Cerebellar cortex (tissue), 1 donor: ENCODE measurements at regions not wholly inside any gene's neighbourhood (a gene's known extent, or its start where the extent isn't known, plus 50 kb on each side); places are given as distances from the start of the nearest gene placed in this dataset.

ENCODE experiments used
- DNase-seq: peaks from one replicate; pipeline ENCODE4 v3.0.0-alpha.2; 2015; ENCODE audit warnings: low spot score

DNA sequence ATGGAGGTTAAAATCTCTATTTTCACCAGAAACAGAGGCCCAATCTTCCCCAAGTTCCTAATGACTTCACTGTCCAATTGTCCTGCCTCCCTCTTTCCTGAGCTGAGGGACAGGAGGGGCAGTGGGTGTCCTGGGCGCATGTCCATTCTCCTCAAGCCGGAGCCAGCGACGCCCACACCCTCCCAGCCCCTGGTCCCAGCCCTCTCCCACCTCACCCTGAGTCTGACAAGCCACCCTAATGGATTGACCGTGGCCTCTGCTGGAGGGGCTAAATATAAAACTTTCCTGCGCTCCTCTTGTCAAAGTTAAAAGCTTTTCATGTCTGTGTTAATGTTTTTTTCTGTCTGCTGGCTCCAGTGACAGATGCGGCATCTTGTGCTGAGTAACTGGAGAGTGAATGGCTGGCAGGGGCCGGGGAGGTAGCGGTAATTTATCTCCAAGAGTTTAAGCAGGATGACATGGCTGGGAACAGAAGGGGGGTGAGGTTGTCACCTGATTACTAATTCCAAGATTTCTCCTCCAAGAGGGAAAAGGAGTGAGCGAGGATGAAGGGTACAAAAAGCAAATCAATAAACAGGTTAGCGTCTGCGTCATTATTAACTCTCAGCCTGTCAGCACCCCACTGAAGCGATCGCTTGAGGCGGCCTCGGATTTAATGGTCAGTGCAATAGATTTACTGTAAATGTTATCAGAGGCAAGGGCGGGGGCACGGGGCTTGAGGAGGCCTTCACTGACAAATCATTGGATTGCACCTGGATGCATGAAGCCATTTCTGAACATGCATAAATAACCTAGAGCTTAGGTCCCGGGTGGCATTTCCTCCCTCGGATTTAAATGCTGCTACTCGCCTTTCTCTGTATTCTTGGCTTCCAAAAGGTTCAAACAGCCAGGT lies 118.1 kb upstream of the MAFB start:
- no peak for DNase-seq

DNA sequence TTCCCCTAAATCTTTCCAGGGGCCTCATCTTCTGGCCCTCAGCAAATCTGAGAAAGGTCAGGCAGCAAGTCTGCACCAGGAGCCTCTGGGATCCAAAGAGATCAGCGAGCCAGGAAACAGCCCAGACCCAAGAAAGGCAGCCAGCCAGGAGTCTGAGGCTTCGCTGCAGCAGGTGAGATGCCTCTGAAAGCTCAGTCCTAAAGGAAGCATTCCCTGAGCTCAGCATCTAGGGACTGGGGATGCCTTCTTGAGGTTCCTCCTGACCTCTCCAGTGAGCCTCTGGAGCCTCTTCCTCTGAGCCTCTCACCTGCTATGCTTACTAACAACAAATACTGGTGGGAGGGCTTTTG lies 118.8 kb upstream of the MAFB start:
- DNase-seq, result no peak

DNA sequence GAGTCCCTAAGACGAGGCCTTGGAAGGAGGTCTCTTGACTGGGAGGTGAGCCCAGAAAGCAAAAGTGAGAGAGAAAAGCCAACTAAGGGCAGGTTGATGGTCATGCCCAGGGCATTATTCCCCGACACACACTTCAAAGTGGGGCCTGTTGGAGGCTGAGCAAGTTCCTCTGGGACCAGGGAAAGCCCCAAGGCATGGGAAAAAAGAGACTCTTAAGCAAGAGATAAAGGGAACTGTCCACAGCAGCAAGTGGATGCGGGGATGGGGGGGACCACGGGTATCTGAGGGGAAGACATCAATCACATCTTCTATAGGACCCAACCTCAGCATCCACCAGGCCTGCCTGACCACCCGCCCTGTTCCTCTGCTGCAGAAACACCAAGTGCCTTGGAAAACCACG lies 119.9 kb upstream of the MAFB start:
- no peak for DNase-seq

DNA sequence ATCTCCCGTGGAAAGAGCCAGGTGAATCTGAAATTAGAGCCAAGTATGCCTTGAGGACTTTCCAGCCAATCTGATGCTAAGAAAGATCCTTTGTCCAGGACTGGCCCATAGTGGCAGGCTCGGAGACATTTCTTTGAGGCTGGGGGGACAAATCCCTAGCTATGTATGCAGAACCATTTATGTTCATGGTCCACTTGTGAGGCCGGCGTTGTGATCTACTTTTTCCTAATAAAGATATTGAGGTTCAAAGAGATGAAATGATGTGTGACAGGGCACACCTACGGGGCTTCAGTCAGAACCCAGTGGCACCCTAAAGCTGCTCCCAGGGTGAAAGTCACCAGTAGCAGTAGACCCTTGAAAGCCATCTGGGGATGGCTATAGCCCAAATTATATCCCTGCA lies 120.3 kb upstream of the MAFB start:
- DNase-seq, result no peak

DNA sequence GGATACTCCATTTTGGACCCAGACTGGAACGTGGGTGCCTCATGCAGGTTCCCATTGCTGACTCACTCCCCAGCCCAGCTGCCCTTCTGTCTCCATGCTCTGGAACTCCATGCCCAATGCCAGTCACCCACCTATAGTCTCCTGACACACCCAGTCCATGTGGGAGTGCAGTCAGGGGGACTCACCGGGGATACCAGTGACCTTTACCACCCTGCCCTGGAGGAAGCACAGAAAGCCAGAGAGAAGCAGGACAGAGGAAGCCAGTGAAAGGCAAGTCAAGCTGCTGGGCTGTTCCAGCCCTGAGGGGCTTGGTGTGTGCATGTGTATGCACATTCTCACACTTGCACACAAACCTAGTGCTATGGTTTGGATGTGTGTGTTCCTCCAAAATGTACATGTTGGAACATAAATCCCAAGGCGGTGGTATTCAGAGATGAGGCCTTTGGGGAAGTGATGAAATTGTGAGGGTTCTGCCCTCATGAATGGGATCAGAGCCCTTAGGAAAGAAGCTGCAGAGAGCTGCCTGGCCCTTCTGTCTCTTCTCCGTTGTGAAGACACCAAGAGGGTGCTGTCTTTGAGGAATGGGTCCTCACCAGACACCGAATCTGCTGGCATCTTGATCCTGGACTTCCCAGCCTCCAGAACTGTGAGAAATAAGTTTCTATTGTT lies 121.4 kb upstream of the MAFB start:
- no peak for DNase-seq

DNA sequence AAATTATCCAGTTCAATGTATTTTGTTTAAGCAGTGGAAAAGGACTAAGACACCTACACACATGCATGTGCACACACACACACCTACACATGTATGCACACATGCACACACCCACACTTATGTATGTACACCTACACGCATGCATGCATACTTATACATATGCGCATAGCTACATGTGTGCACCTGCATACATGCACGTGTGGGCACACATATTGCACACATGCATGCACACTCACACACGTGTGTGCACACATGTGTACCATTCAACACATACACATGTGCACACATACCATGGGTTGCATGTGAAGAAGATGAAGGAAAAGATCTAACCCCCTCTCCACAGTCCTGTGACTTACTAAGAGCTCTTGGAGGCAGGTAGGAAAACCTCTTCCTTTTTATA lies 122.0 kb upstream of the MAFB start:
- no peak for DNase-seq

DNA sequence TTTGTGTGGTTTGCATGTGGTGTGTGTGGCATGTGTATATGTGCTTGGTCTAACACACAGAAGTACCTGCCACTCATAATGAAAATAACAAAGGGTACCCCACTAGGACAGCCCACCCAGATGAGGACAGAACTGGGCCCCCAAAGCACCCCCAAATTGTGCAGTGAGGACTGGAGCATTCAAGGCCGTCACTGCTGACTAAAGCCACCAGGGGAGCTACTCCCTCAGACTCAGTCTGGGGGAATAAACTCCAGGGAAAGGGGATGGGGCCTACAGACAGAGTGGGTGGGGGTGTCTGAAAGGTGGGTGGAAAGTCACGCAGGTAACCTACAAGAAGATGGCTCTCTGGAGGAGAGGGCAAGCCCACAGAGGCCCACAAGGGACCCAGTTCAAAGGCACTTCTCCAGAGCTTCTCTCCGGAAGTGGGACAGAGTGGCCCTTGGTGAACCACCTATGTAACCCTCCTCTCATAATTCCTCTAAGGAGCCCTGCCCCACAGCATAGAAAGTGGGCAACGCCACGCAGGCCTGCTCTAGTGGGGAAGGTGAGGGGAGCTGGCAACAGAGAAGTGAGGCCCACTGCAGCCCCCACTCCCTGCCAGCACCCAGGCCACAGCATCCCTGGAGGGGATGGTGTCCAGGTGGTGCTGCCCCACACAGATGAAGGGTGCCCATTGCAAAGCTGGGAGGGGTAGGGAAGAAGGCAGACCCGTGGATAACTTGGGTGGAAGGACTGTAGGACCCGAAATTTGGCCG lies 122.8 kb upstream of the MAFB start:
- no peak for DNase-seq

DNA sequence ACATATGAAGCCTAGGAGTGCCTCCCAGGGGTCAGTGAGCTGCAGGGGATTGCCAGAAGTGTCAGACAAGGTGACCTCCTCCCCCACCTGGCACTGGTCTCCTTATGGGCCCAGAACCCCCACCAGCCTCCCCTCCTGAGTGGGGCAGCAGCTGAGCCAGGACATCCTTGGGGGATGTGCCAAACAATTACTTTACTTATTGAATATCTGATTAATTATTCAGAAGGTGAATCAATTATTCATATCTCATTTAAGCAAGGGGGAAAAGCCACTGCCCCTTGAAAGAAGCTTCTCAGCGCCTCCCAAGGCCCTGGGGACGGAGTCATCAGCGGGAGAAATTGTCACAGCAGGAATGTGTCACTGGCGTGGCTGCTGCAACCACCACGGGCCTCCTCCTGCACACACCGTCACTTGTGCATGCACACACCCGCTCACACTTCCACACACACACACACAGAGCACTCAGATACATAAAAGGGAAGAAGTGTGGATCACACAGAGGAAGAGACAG lies 123.4 kb upstream of the MAFB start:
- no peak for DNase-seq

DNA sequence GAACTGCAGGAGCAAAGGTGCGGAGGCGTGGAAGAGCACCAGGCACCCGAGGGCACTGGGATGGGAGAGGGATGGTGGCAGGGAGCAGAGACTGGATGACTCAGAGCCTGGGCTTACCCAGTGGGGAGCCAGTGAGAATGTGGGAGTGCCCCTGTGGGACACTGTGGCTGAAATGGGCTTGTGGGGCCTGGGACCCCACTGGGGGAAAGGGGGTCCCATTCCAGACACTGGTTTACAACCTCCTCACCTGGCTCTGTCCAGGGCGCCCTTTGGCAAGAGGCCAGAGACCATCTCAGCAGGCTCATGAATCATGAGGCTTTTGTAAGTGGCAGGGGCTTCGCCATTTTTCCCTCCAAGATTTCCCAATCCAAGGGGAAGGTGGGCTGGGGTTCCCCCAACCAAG lies 124.0 kb upstream of the MAFB start:
- no peak for DNase-seq

DNA sequence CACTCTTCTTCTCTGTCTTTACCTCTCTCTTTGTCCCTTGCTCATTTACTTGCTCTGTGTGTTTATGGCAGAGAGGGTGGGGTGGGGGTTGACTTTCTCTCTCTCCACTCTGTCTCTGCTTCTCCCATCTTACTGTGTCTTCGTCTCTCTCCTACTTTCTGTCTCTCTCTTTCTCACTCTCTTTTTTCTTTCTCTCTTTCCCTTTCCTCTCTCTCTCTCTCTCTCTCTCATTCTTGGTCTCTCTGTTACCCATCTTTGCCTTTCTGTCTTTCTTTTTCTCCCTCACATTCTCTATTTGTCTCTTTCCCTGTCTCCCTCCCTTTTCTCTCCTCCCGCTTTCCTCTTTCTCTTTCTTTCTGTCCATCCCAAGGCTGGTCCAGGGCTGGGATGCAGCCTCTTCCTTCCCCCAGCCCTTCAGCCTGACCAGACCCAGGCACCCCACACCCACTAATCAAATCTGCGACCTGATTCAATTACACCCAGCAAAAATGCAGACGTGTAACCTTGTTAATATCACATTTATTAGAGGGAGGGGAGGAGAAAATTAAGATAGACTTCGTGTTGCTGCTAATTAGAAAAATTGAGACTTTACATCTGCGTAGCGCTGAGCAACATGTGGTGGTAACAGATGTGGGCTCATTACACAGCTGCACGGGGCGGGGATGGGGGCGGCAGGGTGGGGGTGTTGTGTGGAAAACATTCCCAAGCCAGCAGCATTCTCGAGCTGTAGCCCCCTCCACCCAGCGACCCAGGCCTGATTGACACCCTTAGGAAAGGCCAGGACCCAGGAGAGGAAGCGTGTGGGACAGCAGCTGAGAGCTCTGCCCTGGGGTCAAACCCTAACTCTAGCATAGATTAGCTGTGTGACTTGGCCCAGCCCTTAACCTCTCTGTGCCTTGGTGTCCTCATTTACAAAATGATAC lies 124.9 kb upstream of the MAFB start:
- DNase-seq, result no peak

DNA sequence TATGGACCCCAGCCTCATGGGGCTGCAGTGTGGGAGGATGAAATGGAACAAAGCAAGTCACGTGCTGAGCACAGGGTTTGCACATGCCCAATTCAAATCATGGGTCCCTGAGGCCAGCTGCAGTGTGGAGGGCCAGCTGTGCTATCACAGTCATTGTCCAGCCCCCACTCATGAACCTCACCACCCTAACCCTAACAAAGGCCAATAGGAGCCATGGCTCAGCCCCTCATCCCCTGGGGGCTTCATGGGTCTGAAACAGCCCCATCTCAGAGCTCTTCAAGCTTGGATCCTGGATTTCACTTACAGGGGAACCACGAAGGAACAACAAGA lies 125.6 kb upstream of the MAFB start:
- DNase-seq, result no peak

DNA sequence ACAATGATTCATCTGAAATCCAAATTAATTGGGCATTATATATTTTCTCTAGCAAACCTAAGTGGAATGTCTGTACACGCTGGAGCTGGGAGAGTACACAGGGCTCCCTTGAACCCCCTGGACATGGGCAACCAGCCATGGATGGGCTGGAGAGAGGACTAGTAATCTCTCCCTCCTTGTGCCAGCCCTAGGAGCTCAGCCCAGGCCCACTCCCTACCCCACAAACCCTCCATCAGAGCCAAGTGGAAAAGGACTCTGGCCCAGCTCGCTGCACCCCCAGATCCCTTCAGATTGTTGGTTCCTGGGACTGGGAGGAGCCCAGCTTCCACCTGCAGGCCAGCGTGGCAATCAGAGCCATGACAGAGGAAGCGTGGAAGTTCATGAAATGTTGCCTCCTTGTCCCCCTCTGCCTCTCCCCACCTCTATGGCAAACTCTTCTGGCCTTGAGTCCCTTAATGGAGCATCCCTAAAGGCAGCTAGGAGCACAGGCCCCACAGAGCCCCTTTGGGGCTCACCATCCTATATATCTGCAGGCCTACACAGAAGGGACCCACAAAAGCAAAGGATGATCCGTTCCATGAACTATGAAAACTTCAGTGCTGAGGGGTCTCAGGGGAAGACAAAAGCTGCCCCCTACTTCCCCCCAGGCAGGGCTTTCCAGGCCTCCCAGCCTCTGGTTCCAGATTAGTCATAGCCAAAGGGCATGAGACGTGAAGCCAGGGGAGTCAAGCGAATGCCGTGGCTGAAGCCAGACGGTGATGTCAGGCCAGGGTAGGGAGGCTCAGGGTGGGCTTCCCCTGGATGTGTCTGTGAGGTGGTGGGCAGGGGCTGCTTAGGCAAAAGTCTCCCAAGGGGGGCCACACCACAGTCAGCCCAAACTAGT lies 126.4 kb upstream of the MAFB start:
- no peak for DNase-seq

DNA sequence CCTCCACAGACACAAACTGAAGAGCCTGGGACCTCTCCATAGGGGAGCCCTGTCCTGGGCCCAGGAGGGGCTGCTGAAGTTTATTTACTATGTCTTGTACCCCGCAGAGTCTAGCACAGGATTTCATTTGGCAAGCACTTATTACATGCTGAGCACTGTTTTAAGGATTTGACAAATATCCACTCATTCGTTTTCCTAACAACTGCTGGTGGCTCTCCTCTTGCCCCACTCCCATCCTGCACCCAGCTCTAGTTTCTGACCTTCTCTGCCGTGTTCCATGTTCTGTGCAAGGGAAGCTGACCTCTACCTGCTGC lies 127.0 kb upstream of the MAFB start:
- DNase-seq, result no peak

DNA sequence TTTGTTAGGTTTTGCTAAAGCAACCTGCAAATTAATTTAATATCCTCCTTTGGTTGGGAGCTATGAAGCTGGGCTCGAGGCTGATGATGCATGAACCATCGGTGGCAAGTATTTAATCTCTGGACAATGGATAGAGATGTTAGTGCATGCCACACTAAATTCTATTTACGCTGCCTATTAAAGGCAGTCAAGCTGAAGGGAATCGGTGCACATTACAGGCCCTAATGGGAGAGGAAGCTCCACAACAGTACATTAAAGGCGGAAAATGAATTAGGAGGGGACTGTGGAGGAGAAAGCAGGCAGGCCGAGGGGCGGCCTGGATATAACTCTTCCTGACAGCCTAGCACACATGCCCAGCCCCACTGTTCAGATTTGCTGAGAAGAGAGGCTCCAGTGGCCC lies 132.4 kb upstream of the MAFB start:
- DNase-seq, result no peak

DNA sequence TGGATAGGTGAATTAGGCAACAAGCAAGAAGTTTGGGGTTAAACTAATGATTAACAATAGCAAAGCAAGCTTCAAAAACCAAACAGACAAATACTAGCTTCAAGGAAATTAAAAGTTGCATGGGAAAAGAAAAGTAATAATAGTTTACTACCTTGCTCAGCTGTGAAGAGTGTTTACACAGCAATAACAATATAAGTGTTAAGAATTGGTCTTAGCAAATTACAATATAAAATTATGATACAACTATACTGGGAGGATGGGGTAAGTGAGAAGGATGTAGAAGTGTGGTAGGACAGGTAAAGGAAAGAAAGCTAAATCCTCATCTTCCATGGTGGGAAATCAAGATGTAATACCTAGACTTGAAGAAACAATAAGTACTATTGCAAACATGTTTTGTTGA lies 137.7 kb upstream of the MAFB start:
- no peak for DNase-seq

DNA sequence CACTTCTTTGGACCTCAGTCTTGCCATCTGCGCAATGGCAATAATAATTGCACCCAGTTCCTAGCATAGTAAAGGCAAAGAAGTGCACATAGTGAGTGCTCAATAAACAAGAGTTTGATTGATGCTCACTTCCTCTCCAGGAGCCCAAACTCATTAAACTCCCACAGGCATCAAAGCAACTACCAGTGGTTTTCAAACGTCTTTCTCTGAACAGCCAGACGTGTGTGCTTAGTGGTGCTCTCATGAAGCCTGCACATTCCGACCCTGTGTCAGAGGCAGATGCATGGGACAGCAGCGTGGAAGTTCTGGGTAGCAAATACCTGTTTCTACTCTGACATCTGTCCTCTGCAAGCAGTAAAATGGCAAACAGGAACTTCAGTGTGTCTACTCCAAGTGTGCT lies 146.3 kb upstream of the MAFB start:
- no peak for DNase-seq

DNA sequence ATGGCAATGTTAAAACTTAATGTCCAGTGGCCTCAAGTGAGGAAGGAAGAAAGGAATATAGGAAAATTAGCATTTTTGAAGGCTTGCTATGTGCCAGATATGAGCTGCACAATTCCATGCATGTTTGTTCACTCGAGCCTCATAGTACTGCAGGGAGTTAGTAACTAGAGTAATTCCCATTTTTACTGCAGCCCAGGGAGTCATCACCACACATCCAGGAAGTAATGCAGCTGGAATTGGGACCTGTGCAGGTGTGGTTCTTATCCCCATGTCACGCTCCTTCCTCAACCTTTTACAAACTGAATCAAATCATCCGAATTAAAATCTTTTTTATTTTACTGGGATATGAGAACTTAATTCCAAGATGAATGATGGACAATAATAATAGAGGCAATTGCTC lies 149.5 kb upstream of the MAFB start:
- DNase-seq, result no peak

DNA sequence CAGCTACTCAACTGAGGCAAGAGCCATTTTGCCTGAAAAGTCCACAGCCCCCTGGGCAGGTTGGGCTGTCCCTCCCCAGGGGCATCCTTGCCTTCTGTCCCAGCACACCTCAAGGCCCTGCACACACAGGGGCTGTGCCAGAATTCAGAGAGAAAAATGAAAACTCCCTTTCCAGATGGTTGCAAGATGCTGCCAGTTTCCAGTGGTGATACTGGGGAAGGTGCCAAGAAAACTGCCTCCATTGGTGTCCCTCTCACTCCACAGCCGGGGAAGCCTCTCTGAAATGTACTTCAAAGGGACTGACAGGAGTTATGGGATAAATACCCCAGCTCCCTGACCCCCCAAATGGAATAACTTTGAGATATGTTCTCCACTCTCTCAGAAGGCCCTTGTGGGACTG lies 154.2 kb upstream of the MAFB start:
- no peak for DNase-seq

DNA sequence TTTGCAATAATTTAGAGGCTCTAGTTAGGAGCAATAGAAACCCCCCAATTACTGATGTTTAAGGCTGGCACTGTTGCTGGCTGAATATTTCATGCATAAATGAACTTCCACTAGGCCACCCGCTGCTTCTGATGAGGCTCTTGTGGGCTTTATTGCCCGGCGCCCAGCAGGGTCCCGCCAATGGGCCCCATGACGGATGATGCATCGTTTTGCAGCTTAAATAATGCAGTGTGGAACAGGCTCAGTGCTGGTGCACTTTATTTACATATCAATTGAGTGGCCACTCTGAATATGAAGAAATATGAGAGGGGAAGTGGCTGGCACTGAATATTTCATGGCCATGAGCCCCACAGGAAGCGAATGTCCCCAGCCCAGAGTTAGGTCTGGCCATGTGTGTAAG lies 155.3 kb upstream of the MAFB start:
- DNase-seq, result no peak

DNA sequence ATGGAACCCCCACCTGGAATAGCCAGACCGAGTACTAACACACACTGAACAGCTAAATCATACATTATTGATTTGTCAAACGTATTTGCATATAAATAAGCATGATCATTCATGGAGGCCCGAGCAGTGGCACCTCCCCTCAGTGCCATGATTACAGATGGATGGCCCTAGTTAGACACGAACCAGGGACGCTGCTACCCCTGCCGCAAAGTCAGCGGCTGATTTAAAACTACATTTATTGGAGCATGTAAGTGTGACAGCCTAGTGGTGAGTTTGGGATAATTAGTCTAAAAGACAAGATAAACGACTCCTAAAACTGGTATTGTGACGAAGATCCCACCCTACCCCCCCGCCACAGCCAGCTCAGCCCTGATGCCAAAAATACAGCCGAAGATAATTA lies 159.1 kb upstream of the MAFB start:
- DNase-seq, result no peak

DNA sequence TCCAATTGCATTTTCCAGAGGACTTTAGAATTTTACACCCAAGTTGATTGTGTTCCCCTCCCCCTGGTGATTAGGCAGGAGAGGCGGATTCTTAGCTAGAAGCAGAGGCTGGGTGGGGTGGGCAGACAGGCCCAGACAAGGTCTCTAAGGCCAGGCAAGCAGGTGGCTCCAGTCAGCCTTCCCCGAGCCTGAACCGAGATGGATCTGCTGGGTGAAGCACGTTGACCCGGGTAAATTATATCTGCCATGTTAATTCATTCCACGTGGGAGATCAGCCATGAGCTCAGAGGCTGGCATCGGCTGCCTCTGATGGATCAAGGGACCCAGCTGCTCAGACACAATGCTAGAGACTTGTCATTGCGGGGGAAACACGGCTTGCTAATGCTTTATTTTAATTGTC lies 159.5 kb upstream of the MAFB start:
- DNase-seq, result no peak
